OCI-LY7 (cell line): ENCODE measurements at regions not wholly inside any gene's neighbourhood (a gene's known extent, or its start where the extent isn't known, plus 50 kb on each side); places are given as distances from the start of the nearest gene placed in this dataset.

Experiments
- CTCF ChIP-seq: fragments of 200-600 bp; sonication (generic); conservative IDR thresholded peaks from 2 replicates; pipeline ENCODE4 v1.5.1; 2014; ENCODE audit warnings: mild to moderate bottlenecking, antibody characterized with exemption, low read length, moderate library complexity, mixed read lengths
- EZH2phosphoT487 ChIP-seq: fragments of 200-600 bp; sonication (generic); IDR thresholded peaks from 2 replicates; pipeline ENCODE4 v1.6.1; 2018; ENCODE audit warnings: low read depth, borderline replicate concordance, mild to moderate bottlenecking, mixed run types, antibody characterized with exemption, low read length, moderate library complexity, mixed read lengths

- no peak for TF ChIP-seq CTCF
- no peak for TF ChIP-seq EZH2phosphoT487
Measured at GRCh38 chr9:115250621-115251032, 132.7 kb upstream of the TNC start.
